SK-N-SH (cell line): ENCODE measurements at regions not wholly inside any gene's neighbourhood (a gene's known extent, or its start where the extent isn't known, plus 50 kb on each side); places are given as distances from the start of the nearest gene placed in this dataset.

ENCODE experiments used
- CTCF ChIA-PET: fragments of 300-600, 350-600 bp; formaldehyde crosslinking; extraction: SDS; loops from one replicate; lab custom pipeline; 2021; lab: Yijun Ruan, JAX
- POLR2A ChIA-PET: fragments of 350-600 bp; sonication (Branson Sonifier 250); formaldehyde crosslinking; extraction: SDS; loops from one replicate; lab custom pipeline; 2020; ENCODE audit warnings: antibody characterized with exemption, inconsistent platforms; lab: Yijun Ruan, JAX
- DNase-seq: peaks from one replicate; pipeline ENCODE4 v3.0.0; 2012
- H2AFZ ChIP-seq: fragments of 200-600 bp; sonication (generic); 2 replicates; pipeline ENCODE4 v1.8.1; 2016; ENCODE audit warnings: antibody characterized with exemption, mild to moderate bottlenecking, low read depth
- H3F3A ChIP-seq: fragments of 200-600 bp; sonication (generic); replicated peaks from 2 replicates; pipeline ENCODE3; 2016; ENCODE audit warnings: antibody characterized with exemption, mild to moderate bottlenecking; ENCODE audit not compliant: insufficient read depth
- H3K27ac ChIP-seq, 2 experiments: fragments of 200-500 bp in 1 of 2; fragments of 200-600 bp in 1 of 2; sonication (Bioruptor generic) in 1 of 2; sonication (generic), shearing (Covaris generic) in 1 of 2; 2 replicates each; pipeline versions ENCODE4 v1.5.1 to v1.6.1; 2014 to 2016; ENCODE audit warnings: low read depth in 2 of 2, inconsistent platforms in 1 of 2, low read length in 1 of 2, mild to moderate bottlenecking in 1 of 2, mixed read lengths in 1 of 2
- H3K27me3 ChIP-seq: fragments of 200-600 bp; sonication (generic), shearing (Covaris generic); 2 replicates; pipeline ENCODE4 v1.6.1; 2016; ENCODE audit warnings: mixed run types; ENCODE audit not compliant: insufficient read depth
- H3K36me3 ChIP-seq, 2 experiments: fragments of 200-500 bp in 1 of 2; fragments of 200-600 bp in 1 of 2; sonication (Bioruptor generic) in 1 of 2; sonication (generic) in 1 of 2; replicated peaks in 1 of 2; 2 replicates each; pipeline versions ENCODE3 to v1.5.1; 2014 to 2016; ENCODE audit warnings: low read length in 1 of 2, mild to moderate bottlenecking in 1 of 2; ENCODE audit not compliant: insufficient read depth in 2 of 2, control insufficient read depth in 1 of 2
- H3K4me1 ChIP-seq, 2 experiments: fragments of 200-500 bp in 1 of 2; fragments of 200-600 bp in 1 of 2; sonication (Bioruptor generic) in 1 of 2; sonication (generic), shearing (Covaris generic) in 1 of 2; 2 replicates each; pipeline versions ENCODE4 v1.5.1 to v1.6.1; 2014 to 2016; ENCODE audit warnings: low read depth in 1 of 2, low read length in 1 of 2, mixed run types in 1 of 2; ENCODE audit not compliant: insufficient read depth in 2 of 2, control insufficient read depth in 1 of 2
- H3K4me2 ChIP-seq: fragments of 200-600 bp; sonication (generic), shearing (Covaris generic); 2 replicates; pipeline ENCODE4 v1.6.1; 2017; ENCODE audit warnings: mixed run types
- H3K4me3 ChIP-seq, 2 experiments: fragments of 200-500 bp in 1 of 2; fragments of 200-600 bp in 1 of 2; sonication (Bioruptor generic) in 1 of 2; sonication (generic), shearing (Covaris generic) in 1 of 2; 2 replicates each; pipeline versions ENCODE4 v1.5.1 to v1.8.1; 2014 to 2016; ENCODE audit warnings: low read depth in 2 of 2, inconsistent platforms in 1 of 2, low read length in 1 of 2, mild to moderate bottlenecking in 1 of 2, mixed read lengths in 1 of 2, moderate library complexity in 1 of 2
- H3K79me2 ChIP-seq: fragments of 200-600 bp; sonication (generic); 2 replicates; pipeline ENCODE4 v1.8.1; 2017; ENCODE audit warnings: mild to moderate bottlenecking; ENCODE audit not compliant: insufficient read depth
- H3K9ac ChIP-seq: fragments of 200-600 bp; sonication (generic); 2 replicates; pipeline ENCODE4 v1.6.1; 2017; ENCODE audit warnings: mixed run types
- H3K9me2 ChIP-seq: fragments of 200-600 bp; sonication (generic); 2 replicates; pipeline ENCODE4 v1.6.1; 2017; ENCODE audit warnings: mixed run types
- H3K9me3 ChIP-seq: fragments of 200-600 bp; sonication (generic); 2 replicates; pipeline ENCODE4 v1.6.1; 2017; ENCODE audit warnings: mixed run types, mild to moderate bottlenecking, moderate library complexity
- H4K20me1 ChIP-seq: fragments of 200-600 bp; sonication (generic); 2 replicates; pipeline ENCODE4 v1.6.1; 2017; ENCODE audit warnings: mild to moderate bottlenecking, mixed run types; ENCODE audit not compliant: insufficient read depth
- CTCF ChIP-seq: fragments of 200-600 bp; sonication (generic); IDR thresholded peaks from 2 replicates; pipeline ENCODE4 v1.6.1; 2017; ENCODE audit warnings: antibody characterized with exemption, mild to moderate bottlenecking, moderate library complexity
- EP300 ChIP-seq, 2 experiments: IDR thresholded peaks; 2 replicates each; pipeline versions ENCODE4 v1.4.0 to v1.6.1; 2012; ENCODE audit warnings: borderline replicate concordance in 1 of 2, low read depth in 1 of 2, low read length in 1 of 2
- JUND ChIP-seq: IDR thresholded peaks from 2 replicates; pipeline ENCODE4 v1.4.0; 2012
- MXI1 ChIP-seq: IDR thresholded peaks from 2 replicates; pipeline ENCODE4 v1.6.1; 2012; ENCODE audit warnings: mild to moderate bottlenecking, low read depth, low read length, improper control_type of control experiment
- NFIC ChIP-seq: IDR thresholded peaks from 2 replicates; pipeline ENCODE4 v1.4.0; 2012; ENCODE audit warnings: borderline replicate concordance
- POLR2AphosphoS5 ChIP-seq: IDR thresholded peaks from 2 replicates; pipeline ENCODE4 v1.6.1; 2012; ENCODE audit warnings: low read depth, low read length
- RXRA ChIP-seq: IDR thresholded peaks from 2 replicates; pipeline ENCODE4 v1.4.0; 2012; ENCODE audit warnings: low read depth, mild to moderate bottlenecking, borderline replicate concordance
- SMC3 ChIP-seq: IDR thresholded peaks from 2 replicates; pipeline ENCODE4 v1.6.1; 2012; ENCODE audit warnings: low read depth, low read length, improper control_type of control experiment
- TAF1 ChIP-seq: IDR thresholded peaks from 2 replicates; pipeline ENCODE4 v1.6.1; 2012; ENCODE audit warnings: low read depth, mild to moderate bottlenecking, low read length, moderate library complexity, borderline replicate concordance
- TCF12 ChIP-seq: IDR thresholded peaks from 2 replicates; pipeline ENCODE4 v1.4.0; 2012
- TEAD4 ChIP-seq: IDR thresholded peaks from 2 replicates; pipeline ENCODE4 v1.4.0; 2012; ENCODE audit warnings: mild to moderate bottlenecking, borderline replicate concordance; ENCODE audit not compliant: insufficient read depth
- ZBTB33 ChIP-seq: IDR thresholded peaks from 2 replicates; pipeline ENCODE4 v1.4.0; 2012; ENCODE audit warnings: low read depth, borderline replicate concordance
- WGBS: methylation state at CpG from one replicate; pipeline ENCODE4 v1.1.6; 2017; ENCODE audit warnings: low lambda C conversion rate; 5-methylcytosine and 5-hydroxymethylcytosine counted together

- Histone ChIP-seq H3K4me3 (no peak overlapping the region), H3K4me1 (peaks cover 0 to 24% of the 10 kb centered on the region in 2 experiments; a peak in 2 of 4 replicates), H2AFZ (no peak overlapping the region), H3K9me2 (no peaks in the 10 kb centered on the region), H3K9me3 (no peaks in the 10 kb centered on the region), H3K4me2 (no peak overlapping the region), H3K27ac (no peak overlapping the region), H3F3A (no peaks in the 10 kb centered on the region), H4K20me1 (no peaks in the 10 kb centered on the region), H3K36me3 (no peaks in the 10 kb centered on the region), H3K27me3 (no peaks in the 10 kb centered on the region), H3K9ac (no peak overlapping the region), H3K79me2 (no peaks in the 10 kb centered on the region)
- no peak for DNase-seq
- 21% methylated on average over 1 of the region's 1 CpG for WGBS
- POLR2A ChIA-PET = no interaction called here
- no peak for TF ChIP-seq POLR2AphosphoS5
- no peak for TF ChIP-seq ZBTB33
- TF ChIP-seq EP300 (IDR thresholded peaks at IDR 0.05; ENCODE audit: borderline replicate concordance in 1 of 2, low read depth in 1 of 2, low read length in 1 of 2) = no peak
- TF ChIP-seq JUND = no peak
- no peak for TF ChIP-seq TAF1
- no peak for TF ChIP-seq NFIC
- no peak for TF ChIP-seq SMC3
- TF ChIP-seq RXRA = no peak
- no peak for TF ChIP-seq TEAD4
- TF ChIP-seq MXI1 = no peak
- CTCF ChIA-PET = no interaction called here
Observed at GRCh38 chr5:74126294-74126693, 500.3 kb downstream of the ARHGEF28 start.

GRCh38 chr5:74124826-74125225, 498.8 kb downstream of the ARHGEF28 start:
- POLR2A ChIA-PET = no interaction called here
- Histone ChIP-seq H2AFZ (no peak overlapping the region), H3K9me2 (no peaks in the 10 kb centered on the region), H3K27me3 (no peaks in the 10 kb centered on the region), H3K4me1 (peaks cover 0 to 17% of the 10 kb centered on the region in 2 experiments; a peak in 2 of 4 replicates), H3F3A (no peaks in the 10 kb centered on the region), H3K4me3 (no peak overlapping the region), H3K27ac (no peak overlapping the region), H3K79me2 (no peaks in the 10 kb centered on the region), H3K4me2 (no peak overlapping the region), H4K20me1 (no peaks in the 10 kb centered on the region), H3K36me3 (no peaks in the 10 kb centered on the region), H3K9me3 (no peaks in the 10 kb centered on the region), H3K9ac (no peak overlapping the region)
- TF ChIP-seq NFIC (no peak), CTCF (no peak), TCF12 (no peak)
- WGBS = 100% methylated on average over 2 of the region's 4 CpGs
- CTCF ChIA-PET = interaction anchor here (1.2 to 1.3 kb wide), 2 partner anchors 223 to 516 kb away, joined by 4 read pairs; partner anchors contain the start of gene ENC1
- DNase-seq = no peak
